BJ (cell line): ENCODE measurements at regions not wholly inside any gene's neighbourhood (a gene's known extent, or its start where the extent isn't known, plus 50 kb on each side); places are given as distances from the start of the nearest gene placed in this dataset.

Experiments used
- CTCF ChIA-PET: fragments of 350-600 bp; formaldehyde crosslinking; extraction: SDS; loops from one replicate; lab custom pipeline; 2021; ENCODE audit warnings: antibody characterized with exemption, inconsistent platforms; lab: Yijun Ruan, JAX
- POLR2A ChIA-PET: fragments of 300-600 bp; sonication (Branson Sonifier 250); formaldehyde crosslinking; extraction: SDS; loops from one replicate; lab custom pipeline; 2021; ENCODE audit warnings: antibody characterized with exemption; lab: Charles Lee
- DNase-seq: peaks from one replicate; pipeline ENCODE4 v3.0.0-alpha.2; 2011; ENCODE audit warnings: low read depth
- H3K27me3 ChIP-seq: 2 replicates; pipeline ENCODE4 v1.6.0; 2011; ENCODE audit warnings: low read length; ENCODE audit not compliant: control insufficient read depth, insufficient read depth
- H3K36me3 ChIP-seq: 2 replicates; pipeline ENCODE4 v1.5.1; 2011; ENCODE audit warnings: low read length; ENCODE audit not compliant: control insufficient read depth, insufficient read depth
- H3K4me3 ChIP-seq: 2 replicates; pipeline ENCODE4 v1.5.1; 2011; ENCODE audit warnings: low read depth, mild to moderate bottlenecking, control low read depth, low read length
- TF ChIP-seq, protein P1 (sequence below): IDR thresholded peaks from 2 replicates; pipeline ENCODE4 v1.5.1; 2011; ENCODE audit warnings: low read depth, mild to moderate bottlenecking, control low read depth, inconsistent platforms, low read length, moderate library complexity; ENCODE audit not compliant: insufficient read depth

DNA sequence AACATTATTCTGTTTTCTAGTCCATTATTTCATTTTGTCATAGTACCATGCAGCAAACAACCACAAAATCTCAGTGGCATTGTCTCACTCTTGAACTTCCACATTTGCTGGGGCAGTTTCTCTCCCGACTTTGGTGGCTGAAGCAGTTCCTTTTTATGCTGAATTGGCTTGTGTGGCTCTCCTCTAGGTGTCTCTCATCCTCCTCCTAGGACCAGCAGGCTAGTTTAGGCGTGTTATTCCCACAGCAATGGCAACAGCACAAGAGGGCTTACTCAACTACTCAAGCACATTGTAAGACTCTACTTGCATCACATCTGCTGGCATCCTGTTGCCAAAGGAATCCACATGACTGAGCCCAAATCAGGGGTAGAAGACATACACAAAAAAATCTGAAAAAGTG lies 201.8 kb upstream of the KCNH8 start:
- TF ChIP-seq, protein P1, sequence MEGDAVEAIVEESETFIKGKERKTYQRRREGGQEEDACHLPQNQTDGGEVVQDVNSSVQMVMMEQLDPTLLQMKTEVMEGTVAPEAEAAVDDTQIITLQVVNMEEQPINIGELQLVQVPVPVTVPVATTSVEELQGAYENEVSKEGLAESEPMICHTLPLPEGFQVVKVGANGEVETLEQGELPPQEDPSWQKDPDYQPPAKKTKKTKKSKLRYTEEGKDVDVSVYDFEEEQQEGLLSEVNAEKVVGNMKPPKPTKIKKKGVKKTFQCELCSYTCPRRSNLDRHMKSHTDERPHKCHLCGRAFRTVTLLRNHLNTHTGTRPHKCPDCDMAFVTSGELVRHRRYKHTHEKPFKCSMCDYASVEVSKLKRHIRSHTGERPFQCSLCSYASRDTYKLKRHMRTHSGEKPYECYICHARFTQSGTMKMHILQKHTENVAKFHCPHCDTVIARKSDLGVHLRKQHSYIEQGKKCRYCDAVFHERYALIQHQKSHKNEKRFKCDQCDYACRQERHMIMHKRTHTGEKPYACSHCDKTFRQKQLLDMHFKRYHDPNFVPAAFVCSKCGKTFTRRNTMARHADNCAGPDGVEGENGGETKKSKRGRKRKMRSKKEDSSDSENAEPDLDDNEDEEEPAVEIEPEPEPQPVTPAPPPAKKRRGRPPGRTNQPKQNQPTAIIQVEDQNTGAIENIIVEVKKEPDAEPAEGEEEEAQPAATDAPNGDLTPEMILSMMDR, result no peak
- Histone ChIP-seq H3K27me3 (no peaks in the 10 kb centered on the region), H3K4me3 (no peak overlapping the region), H3K36me3 (no peaks in the 10 kb centered on the region)
- no peak for DNase-seq
- POLR2A ChIA-PET, result no interaction called here
- CTCF ChIA-PET, result no interaction called here

- ChIA-PET CTCF (interaction anchor here (1.1 kb wide), 1 partner anchor 119 kb away, joined by 3 read pairs; no protein-coding TSS in a partner anchor), POLR2A (no interaction called here)
- no peak overlapping the region for H3K4me3 ChIP-seq
- H3K27me3 ChIP-seq, result no peaks in the 10 kb centered on the region
- no peaks in the 10 kb centered on the region for H3K36me3 ChIP-seq
- TF ChIP-seq, protein P1, result no peak
- DNase-seq, result no peak
Observed at GRCh38 chr3:18937574-18937973, 210.7 kb upstream of the KCNH8 start.

DNA sequence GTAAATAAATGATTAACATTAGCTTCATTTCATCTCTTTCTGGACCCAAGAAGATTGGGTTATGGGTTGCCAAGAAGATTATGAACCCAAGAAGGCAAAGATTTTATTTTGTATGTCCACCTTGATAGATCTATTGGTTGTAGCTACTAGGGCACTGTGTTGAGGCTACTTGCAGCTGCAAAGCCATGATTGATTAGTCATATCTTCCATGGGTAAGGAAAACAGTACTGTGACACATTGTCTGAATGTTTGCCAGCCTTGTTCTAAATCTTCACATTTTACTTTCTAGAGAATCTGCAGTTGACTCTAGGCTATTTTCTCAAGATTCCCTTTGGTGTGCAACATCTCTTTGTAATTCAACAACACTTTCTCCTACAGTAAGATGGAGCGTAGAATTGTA lies 229.2 kb upstream of the KCNH8 start:
- H3K4me3 ChIP-seq, result no peak overlapping the region
- CTCF ChIA-PET, result no interaction called here
- TF ChIP-seq, protein P1, result no peak
- POLR2A ChIA-PET, result no interaction called here
- no peak for DNase-seq
- no peaks in the 10 kb centered on the region for H3K36me3 ChIP-seq
- H3K27me3 ChIP-seq, result no peaks in the 10 kb centered on the region

DNA sequence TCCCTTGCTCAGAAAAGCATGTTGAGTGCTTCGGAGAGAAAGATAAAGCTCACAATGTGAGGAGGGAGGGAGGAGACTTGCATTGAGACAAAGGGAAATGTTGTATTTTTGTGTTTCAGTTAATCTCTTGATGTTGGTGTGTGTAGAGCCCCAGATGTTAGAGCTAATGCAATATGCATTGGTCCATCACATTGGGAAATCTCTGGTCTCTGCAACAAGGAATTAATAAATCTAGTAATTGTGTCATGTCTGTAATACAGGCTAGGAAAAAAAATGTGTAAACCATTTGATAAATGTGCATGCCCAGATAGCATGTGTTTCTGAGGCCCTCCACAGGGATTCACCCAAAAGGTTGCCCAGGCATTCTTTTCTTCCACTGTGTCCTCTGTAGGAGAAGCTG lies 230.4 kb upstream of the KCNH8 start:
- POLR2A ChIA-PET, result no interaction called here
- Histone ChIP-seq H3K4me3 (no peak overlapping the region), H3K27me3 (no peaks in the 10 kb centered on the region), H3K36me3 (no peaks in the 10 kb centered on the region)
- CTCF ChIA-PET, result no interaction called here
- no peak for DNase-seq
- TF ChIP-seq, protein P1, result no peak

GRCh38 chr3:18902081-18902793 lies 246.1 kb upstream of the KCNH8 start:
- CTCF ChIA-PET, result no interaction called here
- no peak overlapping the region for H3K4me3 ChIP-seq
- POLR2A ChIA-PET, result no interaction called here
- no peaks in the 10 kb centered on the region for H3K27me3 ChIP-seq
- no peaks in the 10 kb centered on the region for H3K36me3 ChIP-seq
- TF ChIP-seq, protein P1, result no peak
- DNase-seq, result no peak
